GM10248 (cell line): ENCODE measurements at regions not wholly inside any gene's neighbourhood (a gene's known extent, or its start where the extent isn't known, plus 50 kb on each side); places are given as distances from the start of the nearest gene placed in this dataset.
"Not testable (repeated sequence)": the region's sequence is repeated elsewhere in the genome, so short reads cannot be mapped to it uniquely, and the experiment has no call there.

Source experiments
- CTCF ChIA-PET: fragments of 300-600 bp; sonication (Branson Sonifier 250); formaldehyde crosslinking; extraction: SDS; loops from one replicate; lab custom pipeline; 2021; ENCODE audit warnings: antibody characterized with exemption; lab: Yijun Ruan, JAX
- POLR2A ChIA-PET: fragments of 350-650 bp; sonication (Branson Sonifier 250); formaldehyde crosslinking; extraction: SDS; loops from one replicate; lab custom pipeline; 2020; ENCODE audit warnings: antibody characterized with exemption; lab: Yijun Ruan, JAX
- DNase-seq: peaks from one replicate; pipeline ENCODE4 v3.0.0; 2012; ENCODE audit errors: extremely low spot score
- CTCF ChIP-seq: IDR thresholded peaks from 2 replicates; pipeline ENCODE4 v1.5.1; 2012; ENCODE audit warnings: mild to moderate bottlenecking, low read depth; ENCODE audit errors: extremely low read depth, missing control alignments, control extremely low read depth

- DNase-seq, result no peak
- POLR2A ChIA-PET, result no interaction called here
- CTCF ChIA-PET, result no interaction called here
- no peak for TF ChIP-seq CTCF
Measured at GRCh38 chr7:16260236-16260728, 161.1 kb downstream of the CRPPA start.

- POLR2A ChIA-PET, CTCF ChIA-PET, DNase-seq: not testable (repeated sequence)
Measured at GRCh38 chr7:16256419-16256818, 164.9 kb downstream of the CRPPA start.

DNA sequence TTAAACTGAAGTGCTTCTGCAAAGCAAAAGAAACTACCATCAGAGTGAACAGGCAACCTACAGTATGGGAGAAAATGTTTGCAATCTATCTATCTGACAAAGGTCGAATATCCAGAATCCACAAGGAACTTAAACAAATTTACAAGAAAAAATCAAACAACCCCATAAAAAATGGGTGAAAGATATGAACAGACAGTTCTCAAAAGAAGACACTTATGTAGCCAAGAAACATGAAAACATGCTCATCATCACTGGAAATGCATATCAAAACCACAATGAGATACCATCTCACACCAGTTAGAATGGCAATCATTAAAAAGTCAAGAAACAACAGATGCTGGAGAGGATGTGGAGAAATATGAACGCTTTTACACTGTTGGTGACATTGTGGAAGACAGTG, 165.4 kb downstream of the CRPPA start:
- DNase-seq, CTCF ChIA-PET, POLR2A ChIA-PET: not testable (repeated sequence)

- DNase-seq, POLR2A ChIA-PET, CTCF ChIA-PET: not testable (repeated sequence)
Measured at GRCh38 chr7:16250655-16251054, 170.7 kb downstream of the CRPPA start.

DNA sequence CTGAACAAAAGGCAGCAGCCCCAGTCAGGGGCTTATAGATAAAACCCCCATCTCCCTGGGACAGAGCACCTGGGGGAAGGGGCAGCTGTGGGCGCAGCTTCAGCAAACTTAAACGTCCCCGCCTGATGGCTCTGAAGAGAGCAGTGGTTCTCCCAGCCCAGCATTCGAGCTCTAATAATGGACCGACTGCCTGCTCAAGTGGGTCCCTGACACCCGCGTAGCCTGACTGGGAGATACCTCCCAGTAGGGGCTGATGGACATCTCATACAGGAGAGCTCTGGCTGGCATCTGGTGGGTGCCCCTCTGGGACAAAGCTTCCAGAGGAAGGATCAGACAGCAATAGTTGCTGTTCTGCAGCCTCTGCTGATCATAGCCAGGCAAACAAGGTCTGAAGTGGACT, 172.1 kb downstream of the CRPPA start:
- CTCF ChIA-PET, POLR2A ChIA-PET, DNase-seq: not testable (repeated sequence)

DNA sequence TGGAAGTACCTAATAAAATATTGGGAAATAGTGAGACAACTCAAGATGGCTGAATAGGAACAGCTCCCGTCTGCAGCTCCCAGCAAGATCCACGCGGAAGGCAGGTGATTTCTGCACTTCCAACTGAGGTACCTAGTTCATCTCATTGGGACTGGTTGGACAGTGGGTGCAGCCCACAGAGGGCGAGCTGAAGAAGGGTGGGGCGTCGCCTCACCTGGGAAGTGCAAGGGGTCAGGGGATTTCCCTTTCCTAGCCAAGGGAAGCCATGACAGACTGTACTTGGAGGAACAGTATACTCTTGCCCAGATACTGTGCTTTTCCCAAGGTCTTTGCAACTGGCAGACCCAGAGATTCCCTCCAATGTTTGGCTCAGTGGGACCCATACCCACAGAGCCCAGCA, 172.8 kb downstream of the CRPPA start:
- POLR2A ChIA-PET, CTCF ChIA-PET, DNase-seq: not testable (repeated sequence)

- ChIA-PET POLR2A (no interaction called here), CTCF (no interaction called here)
- DNase-seq, result no peak
- TF ChIP-seq CTCF, result no peak
Measured at GRCh38 chr7:16244469-16244868, 176.9 kb downstream of the CRPPA start.

- DNase-seq, result no peak
- CTCF ChIA-PET, result no interaction called here
- POLR2A ChIA-PET, result no interaction called here
- no peak for TF ChIP-seq CTCF
Measured at GRCh38 chr7:16242920-16243319, 178.4 kb downstream of the CRPPA start.

DNA sequence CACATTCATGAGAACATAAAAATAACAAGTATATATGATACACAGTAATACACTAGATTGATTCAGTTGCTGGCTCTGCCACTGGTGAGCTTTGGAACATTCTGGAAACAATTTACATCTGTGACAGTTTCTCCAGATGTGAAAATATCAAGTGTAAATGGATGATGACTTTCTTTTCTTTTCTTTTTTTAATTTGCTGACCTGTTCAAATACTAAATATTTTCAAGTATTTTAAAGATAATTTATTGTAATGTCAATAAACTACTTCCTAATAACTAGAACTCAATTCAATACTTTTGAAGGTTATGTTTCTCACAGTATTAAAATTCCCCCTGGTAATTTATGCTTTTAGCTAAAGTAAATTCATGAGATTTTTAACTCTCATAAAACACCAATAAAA, 180.3 kb downstream of the CRPPA start:
- ChIA-PET POLR2A (no interaction called here), CTCF (no interaction called here)
- no peak for DNase-seq
- no peak for TF ChIP-seq CTCF

DNA sequence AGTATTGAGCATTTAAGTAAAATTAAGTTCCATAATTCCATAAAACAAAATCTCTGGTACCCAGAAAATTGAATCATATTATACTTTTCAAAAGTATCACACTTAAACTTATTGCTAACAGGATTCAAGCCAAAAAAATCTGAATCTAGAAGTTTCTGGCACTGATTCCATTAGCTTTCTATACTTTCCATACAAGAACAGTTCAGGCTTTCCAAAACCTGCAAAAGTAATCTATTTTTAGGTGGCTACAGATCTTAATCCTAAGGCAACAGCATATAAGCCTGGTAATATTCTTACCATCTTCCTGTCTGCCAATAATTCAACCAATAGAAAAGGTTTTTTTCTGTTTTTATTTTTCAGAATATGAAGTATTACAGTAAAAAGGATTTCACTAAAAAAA, 185.0 kb downstream of the CRPPA start:
- CTCF ChIA-PET, result no interaction called here
- no peak for DNase-seq
- POLR2A ChIA-PET, result no interaction called here
- TF ChIP-seq CTCF, result no peak
